Right renal pelvis (tissue), 4 donors: ENCODE measurements at regions not wholly inside any gene's neighbourhood (a gene's known extent, or its start where the extent isn't known, plus 50 kb on each side); places are given as distances from the start of the nearest gene placed in this dataset.
"Not testable (repeated sequence)": the region's sequence is repeated elsewhere in the genome, so short reads cannot be mapped to it uniquely, and the experiment has no call there.

Source experiments
- DNase-seq, 4 donors: peaks; one replicate each; pipeline ENCODE4 v3.0.0-alpha.2; 2013; ENCODE audit warnings: low read depth in 4 of 4, low spot score in 3 of 4, missing footprints in 1 of 4

DNA sequence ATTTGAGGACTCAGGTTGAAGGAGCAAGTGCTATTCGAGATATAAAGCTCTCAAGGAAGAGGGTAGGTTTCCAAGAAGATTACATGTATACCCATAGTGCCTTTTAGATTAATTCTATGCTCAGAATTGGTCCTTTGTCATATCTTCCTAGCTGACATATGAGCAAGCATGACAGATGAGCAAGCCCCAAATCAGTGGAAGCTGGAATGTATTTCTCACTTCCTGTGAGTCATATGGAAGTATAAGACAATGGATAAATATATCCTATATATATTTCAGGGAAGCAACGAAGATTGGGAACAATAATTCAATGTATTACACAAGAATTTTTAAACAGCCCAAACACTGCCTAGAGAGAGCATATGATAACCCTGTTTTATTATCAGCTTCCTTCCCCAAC is 674.1 kb upstream of the ATXN7L3B start:
- DNase-seq: no peak

DNA sequence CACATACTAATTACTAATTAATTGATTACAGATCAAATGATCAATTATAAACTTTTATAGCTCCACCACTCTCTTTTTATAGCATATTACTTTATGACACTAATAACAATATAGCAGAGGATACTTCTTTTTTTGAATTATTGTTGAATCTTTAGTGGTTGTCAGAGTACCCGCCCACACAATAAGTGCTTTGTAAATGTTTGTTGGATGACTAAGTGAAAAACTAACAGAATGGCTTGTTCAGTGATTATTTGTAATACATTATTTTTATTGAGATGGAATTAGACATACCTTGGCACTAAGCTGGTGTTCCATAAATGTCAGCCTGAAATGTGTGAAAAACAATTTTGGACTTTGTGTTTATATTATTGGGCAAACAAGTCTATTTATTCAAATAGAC is 670.5 kb upstream of the ATXN7L3B start:
- no peak for DNase-seq

DNA sequence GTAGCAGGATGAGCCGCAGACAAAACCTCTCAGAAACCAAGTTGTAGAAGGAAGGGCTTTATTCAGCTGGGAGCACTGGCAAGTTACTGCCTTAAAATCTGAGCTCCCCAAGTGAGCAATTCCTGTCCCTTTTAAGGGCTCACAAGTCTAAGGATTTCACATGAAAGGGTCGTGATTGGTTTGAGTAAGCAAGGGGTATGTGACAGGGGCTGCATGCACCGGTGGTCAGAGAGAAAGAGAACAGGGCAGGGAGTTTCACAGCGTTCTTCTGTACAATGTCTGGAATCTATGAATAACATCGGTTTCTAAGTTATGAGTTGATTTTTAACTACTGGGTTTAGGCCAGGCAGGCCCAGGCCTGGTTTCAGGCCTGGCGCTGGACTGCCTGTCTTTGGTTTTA is 660.3 kb upstream of the ATXN7L3B start:
- DNase-seq: not testable (repeated sequence)

DNA sequence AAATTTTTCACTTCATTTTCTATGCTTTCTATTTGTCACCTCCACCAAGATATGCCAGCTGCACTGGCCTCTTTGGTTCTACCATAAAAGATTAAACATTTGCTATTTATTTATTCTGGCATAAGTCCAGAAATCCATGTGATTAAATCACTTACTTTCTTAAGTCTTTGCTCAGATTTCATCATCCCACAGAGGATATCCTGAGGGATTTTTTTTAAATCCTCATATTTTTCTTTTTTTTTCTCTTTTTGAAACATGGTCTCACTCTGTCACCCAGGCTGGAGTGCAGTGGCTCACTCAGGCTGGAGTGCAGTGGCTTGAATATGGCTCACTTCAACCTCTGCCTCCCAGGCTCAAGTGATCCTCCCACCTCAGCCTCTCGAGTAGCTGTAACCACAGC is 645.4 kb upstream of the ATXN7L3B start:
- no peak for DNase-seq

DNA sequence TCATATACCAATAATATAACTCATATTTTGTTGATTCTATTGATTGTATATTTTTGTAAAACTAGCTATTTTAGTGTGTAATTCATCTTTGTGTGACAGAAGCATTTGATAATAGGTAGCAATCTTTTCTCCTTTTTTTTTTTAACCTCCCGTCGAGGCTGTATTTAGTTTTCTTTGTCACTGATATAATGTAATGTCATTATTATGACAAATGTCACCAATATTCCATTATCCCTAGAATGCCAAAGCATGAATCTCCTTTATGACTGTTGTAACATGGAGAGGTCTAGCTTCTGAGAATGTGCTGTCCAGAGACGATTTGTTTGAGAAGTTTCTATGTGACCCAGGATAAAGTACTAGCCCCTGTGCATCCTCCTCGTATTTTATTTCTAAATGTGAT is 639.0 kb upstream of the ATXN7L3B start:
- DNase-seq: no peak

DNA sequence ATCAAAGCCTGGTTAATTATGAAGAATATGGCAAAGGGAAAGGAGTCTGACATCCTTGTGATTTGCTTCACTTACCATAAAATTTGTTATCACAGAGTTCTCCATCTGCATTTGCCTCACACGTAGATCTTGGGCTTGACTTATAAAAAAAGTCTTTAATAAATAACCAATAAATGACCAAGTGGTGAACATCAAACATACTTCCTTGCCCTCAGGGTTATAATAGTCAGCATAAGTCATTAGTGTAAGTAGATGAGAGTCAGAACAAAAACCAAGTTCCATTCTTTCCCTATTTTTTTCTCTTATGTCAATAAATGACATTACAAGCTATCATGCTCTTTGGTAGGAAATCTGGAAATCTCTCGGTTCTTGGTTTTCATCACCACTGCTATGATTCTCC is 635.4 kb upstream of the ATXN7L3B start:
- DNase-seq: no peak

DNA sequence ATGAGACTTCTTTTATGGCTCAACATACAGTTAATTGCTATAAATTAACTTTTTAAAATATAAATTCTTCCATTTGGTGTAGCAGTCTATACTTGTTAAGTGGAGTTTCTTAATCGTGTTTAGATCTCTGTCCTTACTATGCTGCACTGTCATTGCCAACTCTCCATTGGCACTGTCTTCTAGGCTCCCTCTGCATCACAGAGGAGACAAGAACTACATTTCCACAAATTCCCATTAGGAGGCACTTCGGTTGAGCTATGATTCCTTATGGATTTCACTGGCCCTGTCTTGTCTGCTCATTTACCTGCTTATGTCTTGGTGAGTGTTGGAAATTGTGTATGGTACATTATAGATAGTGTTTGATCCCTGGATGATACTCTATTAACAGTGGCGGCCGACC is 630.9 kb upstream of the ATXN7L3B start:
- DNase-seq: no peak

DNA sequence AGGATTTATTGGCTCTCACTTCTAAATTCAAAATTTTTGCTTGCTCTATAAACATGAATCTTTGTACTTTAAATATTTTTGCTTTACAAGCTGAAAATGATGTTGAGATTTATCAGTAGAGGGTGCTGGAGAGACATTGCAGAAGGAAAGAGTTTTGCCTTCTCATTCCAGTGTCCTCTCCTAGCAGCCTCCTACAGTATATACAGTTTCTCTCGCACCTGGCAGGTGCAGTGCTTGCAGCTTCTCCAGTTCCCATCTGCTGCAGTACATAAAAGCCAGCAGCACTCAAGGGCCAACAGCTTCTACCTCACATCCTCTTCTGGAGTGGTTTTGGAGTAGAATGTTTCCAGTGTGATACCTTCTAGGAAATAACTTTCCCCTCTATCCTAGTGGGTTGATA is 601.8 kb upstream of the ATXN7L3B start:
- DNase-seq: no peak

DNA sequence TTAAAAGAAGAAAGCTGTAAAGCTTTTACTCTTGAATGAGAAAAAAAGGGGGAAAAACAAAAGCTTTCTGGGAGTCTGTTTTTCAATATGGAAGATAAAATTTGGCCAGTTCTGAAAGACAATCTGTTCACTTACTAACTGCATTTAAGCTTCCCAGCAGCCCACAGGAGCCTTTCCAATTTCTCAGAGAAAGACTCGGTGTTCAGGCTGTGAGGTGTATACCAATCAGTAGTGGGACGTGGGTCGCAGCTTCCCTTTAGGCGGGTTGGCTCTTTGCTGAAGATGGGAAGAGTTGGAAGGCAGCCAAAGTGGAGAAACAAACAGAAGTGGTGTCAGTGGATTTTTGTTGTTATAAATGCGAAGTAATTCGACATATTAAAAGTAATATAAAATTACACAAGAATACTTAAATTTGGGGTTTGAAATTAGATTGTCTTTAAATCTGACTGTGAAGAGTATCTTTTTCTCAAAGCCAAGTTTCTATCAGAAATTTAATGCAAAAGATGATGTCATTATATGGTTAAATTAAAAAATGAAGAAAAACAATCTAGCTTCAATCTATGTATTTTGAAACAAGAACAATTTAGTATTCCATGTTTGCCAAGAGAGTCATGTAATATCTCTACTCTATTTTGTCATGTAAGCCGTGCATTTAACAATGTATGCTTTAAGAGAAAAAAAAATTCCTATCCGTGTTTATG is 590.2 kb upstream of the ATXN7L3B start:
- DNase-seq: no peak

DNA sequence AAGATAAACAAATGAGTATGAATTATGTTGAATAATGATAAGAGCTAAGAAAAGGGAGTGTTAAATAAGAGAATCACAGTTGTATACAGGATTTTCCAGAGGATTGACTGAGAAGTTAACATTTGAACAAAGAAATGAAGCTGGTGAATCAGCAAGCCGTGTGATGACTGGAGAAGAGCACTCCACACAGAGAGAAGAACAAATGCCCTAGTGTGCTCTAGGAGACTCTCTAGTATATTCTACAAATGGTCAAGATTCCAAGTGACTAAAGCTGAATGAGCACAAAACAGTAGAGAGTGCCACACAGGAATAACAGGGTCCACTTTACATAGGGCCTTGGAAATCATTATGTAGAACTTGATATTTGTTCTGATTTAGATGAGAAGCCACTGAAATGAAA is 587.1 kb upstream of the ATXN7L3B start:
- no peak for DNase-seq

DNA sequence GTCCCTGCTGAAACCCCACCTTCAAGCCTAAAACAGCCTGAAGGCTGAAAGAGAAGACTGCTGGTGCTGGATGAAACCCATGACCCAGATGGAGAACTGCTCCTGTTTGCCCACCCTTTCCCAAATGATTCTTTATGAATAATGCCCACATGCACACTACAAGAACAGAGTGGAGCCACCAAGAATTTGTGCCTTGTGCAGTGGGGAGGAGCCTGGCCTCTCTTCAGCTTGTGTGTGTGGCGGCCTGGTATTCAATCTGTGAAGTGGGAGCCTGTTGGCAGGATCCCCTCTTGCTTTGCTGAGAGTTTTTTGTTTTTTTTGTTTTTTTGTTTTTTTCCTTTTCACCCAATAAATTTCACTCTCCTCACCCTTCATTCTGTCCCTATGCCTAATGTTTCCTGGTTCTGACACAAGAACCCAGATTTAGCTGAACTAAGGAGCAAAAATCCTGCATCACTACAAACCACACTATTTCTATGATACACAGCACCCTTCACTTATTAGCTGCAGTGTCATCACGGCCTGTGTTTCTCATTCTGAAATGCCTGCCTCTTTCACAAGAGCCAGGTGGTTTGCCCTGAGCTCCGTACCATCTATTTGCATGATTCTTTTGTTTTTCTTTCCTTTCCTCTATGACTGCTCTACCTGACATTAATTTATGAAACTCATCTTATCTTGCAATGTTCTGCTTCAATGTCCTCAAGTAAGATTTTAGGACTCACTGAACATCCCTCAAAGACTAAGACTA is 585.5 kb upstream of the ATXN7L3B start:
- no peak for DNase-seq

DNA sequence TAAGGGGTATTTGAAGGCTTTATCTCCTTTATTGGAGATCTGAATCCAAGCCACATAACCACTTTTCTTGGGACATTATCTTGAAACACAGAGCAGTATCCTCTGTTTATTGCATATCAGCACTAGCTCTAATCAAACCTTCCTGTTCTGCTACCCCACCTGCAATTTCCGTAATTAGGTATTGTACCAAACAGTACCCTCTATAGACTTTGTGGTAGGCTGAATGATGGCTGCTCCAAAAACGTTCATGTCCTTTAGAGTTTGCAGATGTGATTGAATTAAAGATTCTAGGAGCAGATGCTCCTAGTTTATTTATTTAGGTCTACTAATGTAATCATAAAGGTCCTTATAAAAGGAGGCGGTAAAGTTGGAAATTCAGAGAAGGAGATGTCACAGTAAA is 573.0 kb upstream of the ATXN7L3B start:
- no peak for DNase-seq

DNA sequence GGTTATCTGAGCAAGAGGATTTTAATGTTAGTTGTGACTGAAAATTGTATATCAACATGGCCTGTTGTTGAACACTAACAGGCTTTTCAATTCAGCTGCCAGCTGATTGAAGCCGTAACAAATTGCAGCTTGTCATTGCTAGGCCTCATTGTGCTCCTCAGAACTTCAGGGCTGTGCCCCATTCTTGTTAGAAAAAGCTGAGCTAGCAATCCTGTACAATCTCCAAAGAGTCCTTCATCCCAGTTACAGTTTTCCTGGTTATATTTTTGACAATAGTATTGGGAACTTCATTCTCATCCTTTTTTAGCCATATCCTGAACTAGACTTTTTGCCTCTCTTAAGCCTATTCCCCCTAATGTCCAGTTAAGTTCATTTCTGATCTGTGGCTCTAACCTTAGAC is 564.1 kb upstream of the ATXN7L3B start:
- DNase-seq: no peak

DNA sequence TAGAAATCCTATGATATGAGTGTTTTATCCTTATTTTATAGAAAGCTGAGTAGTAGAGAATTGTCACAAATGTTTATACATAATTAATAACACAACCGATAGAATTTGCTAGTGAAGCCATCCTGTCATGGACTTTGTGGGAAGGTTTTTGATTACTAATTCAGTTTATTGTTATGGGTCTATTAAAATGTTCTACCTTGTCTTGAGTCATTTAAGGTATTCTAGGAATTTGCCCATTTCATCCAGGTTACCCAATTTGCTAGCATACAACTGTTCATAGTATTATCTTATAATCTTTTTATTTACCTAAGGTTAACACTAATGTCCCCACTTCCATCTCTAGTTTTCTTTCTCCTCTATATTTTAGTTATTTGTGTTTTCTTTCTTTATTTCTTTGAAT is 553.1 kb upstream of the ATXN7L3B start:
- no peak for DNase-seq

DNA sequence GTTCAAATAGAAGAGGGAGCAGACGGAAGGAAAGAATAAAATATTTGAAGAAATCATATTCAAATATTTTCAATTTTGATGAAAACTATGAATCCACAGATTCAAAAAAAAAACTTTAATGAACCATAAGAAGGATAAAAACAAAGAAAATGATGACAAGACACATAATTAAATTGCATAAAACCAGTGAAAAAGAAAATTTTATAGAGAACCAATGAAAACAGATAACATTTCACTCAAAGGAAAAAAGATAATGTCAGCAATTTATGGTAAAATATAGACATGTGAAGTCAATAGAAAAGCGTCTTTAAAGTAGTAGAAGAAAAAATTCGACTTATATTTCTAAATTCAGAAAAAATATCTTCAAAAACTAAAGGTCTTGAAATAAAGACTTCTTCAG is 546.5 kb upstream of the ATXN7L3B start:
- no peak for DNase-seq

DNA sequence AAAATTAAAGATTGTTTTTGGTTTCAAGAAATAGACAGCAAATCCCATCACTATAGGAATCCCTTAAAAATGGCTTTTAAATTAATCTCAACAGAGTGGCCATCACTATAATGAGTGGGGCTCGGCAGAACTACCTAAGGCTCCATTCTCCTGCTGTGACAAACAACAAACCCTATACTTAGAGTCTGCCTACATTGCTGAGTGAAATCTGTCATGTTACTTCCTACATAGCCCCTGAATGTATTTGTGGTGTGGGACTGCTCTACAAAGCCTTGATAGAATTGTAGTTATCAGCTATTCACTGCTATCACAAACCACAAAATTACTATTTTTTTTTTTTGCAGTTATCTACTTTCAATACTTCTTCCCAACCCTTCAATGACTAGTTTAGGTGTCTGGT is 538.7 kb upstream of the ATXN7L3B start:
- DNase-seq: no peak

DNA sequence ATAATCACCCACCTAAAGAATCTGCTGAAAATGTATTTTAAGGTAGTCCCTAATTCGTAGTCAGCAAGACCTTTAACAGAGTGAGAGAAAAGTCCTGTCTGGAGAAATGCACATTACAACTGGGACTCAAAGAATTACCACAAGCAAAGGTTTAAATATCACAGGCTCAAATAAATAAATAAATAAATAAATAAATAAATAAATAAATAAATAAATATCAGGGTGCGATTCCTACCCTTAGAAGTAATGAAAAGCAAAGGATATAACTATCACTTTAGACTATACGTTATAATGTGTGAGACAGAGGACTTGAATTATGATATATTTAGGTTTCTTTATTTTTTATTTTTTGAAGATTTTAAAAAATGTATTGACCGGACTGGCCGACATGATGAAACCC is 522.5 kb upstream of the ATXN7L3B start:
- no peak for DNase-seq

DNA sequence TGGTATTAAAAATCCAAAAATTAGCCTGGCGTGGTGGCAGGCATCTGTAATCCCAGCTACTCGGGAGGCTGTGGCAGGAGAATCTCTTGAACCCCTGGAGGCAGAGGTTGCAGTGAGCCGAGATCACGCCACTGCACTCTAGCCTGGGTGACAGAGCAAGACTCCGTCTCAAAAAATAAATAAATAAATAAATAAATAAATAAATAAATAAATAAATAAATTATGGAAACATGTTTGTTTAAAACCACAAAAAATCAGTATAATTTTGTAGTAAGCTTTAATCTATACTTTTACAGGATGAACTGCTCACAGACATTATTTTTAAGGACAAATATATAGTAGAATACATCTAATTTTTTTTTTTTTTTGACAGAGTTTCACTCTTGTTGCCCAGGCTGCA is 521.3 kb upstream of the ATXN7L3B start:
- DNase-seq: not testable (repeated sequence)

DNA sequence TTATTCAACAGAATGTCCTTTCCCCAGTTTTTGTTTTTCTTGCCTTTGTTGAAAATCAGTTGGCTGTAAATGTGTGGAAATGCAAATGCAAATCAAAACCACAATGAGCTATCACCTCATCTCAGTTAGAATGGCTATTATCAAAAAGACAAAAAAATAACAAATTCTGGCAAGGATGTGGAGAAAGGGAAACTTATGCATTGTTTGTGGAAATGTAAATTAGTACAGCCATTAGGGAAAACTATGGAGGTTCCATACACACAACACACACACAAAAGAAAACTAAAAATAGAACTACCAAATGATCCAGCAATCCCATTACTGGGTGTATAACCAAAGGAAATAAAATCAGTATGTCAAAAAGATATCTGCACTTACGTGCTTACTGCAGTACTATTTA is 518.8 kb upstream of the ATXN7L3B start:
- DNase-seq: no peak

DNA sequence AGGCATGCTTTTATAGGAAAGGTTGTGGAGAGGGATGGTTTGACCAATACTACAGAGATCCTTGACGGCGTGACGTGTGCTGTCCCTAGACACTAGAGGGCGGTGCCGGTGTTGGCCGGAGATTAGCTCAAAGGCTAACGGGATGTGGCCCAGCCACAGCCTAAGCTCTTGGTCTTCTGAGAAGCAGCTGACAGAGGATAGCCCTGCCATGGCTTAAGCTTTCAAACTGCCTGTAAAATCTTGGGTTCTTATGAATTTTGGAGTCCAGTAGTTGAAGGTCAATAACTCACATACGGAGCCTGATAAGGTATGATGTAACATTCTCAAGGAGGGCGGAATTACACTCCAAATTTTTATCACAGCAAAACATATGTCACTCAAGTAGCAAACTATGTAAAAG is 515.7 kb upstream of the ATXN7L3B start:
- DNase-seq: peak; percentile 7 to 24 (median 15)

DNA sequence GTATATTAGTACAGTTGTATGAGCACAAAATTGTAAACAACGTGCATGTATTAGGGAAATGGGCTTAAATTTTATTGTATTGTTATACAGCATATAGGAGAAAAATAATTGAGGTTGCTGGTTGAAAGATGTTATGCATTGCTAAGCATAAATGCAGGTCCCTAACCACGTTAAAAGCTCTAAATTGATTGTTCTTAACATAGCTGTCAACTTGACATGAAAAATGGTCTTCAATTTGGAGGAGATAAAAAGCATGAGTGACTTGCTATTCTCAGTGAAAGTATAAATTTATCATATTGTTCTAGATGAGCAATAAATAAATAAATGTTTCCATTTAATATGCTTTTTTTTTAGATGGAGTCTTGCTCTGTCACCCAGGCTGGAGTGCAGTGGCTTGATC is 506.6 kb upstream of the ATXN7L3B start:
- no peak for DNase-seq

DNA sequence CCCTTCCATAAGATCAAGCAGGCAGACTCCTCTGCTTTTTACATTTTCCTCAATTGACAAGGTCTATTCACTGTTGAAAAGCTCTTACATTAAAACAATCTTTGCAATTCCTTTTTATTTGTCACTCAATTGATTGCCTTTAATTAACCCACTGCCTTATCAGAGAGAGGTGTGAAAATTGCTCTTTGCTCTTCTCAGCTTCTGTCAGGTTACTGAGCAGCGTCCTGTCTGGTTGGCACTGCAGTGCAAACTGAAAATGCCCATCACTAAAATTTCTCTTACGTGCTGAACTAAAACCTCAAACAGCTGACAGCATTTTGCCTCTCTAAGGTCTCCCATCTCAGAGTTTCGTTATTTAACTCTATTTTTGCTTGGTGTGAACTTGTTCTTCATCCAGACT is 504.1 kb upstream of the ATXN7L3B start:
- no peak for DNase-seq

DNA sequence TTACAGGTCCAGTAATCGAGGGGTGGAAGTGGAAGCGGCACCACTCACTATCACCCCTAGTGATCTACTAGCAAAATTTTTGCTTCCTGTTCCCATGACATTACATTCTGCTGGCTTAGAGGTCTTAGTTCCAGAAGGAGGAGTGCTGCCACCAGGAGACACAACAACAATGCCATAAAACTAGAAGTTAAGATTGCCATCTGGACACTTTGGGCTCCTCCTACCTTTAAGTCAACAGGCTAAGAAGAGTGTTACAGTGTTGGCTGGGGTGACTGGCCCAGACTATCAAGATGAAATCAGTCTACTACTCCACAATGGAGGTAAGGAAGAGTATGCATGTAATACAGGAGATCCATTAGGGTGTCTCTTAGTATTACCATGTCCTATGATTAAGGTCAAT is 498.5 kb upstream of the ATXN7L3B start:
- not testable (repeated sequence) for DNase-seq
